DND-41 (cell line): ENCODE measurements at regions not wholly inside any gene's neighbourhood (a gene's known extent, or its start where the extent isn't known, plus 50 kb on each side); places are given as distances from the start of the nearest gene placed in this dataset.

Experiments used
- ATAC-seq: fragments of 200-7000 bp; cut with Tn5 transposase; 3 replicates; pipeline ENCODE4 v1.9.1; 2021; ENCODE audit warnings: low read depth; ENCODE audit not compliant: insufficient read depth
- DNase-seq: peaks from one replicate; pipeline ENCODE4 v3.0.0-alpha.2; 2020
- H2AFZ ChIP-seq: 2 replicates; pipeline ENCODE4 v1.6.0; 2012; ENCODE audit warnings: low read depth, low read length
- H3K27ac ChIP-seq: 2 replicates; pipeline ENCODE4 v1.5.1; 2012; ENCODE audit warnings: low read length, inconsistent platforms
- H3K27me3 ChIP-seq: fragments of 200-600 bp; sonication (generic); 2 replicates; pipeline ENCODE4 v1.6.0; 2012; ENCODE audit warnings: low read length, mild to moderate bottlenecking, inconsistent platforms; ENCODE audit not compliant: insufficient read depth, poor library complexity
- H3K36me3 ChIP-seq: 2 replicates; pipeline ENCODE4 v1.5.1; 2012; ENCODE audit warnings: low read length, inconsistent platforms; ENCODE audit not compliant: insufficient read depth
- H3K4me1 ChIP-seq: 2 replicates; pipeline ENCODE4 v1.5.1; 2012; ENCODE audit warnings: mild to moderate bottlenecking, low read length; ENCODE audit not compliant: insufficient read depth
- H3K4me2 ChIP-seq: 2 replicates; pipeline ENCODE4 v1.6.0; 2012; ENCODE audit warnings: mild to moderate bottlenecking, moderate library complexity, low read length, inconsistent platforms; ENCODE audit not compliant: insufficient read depth
- H3K4me3 ChIP-seq, 2 experiments: fragments of 200-600 bp in 1 of 2; shearing (Covaris generic) in 1 of 2; 2 replicates each; pipeline ENCODE4 v1.5.1; 2012 to 2016; ENCODE audit warnings: inconsistent platforms in 2 of 2, low read length in 2 of 2, mild to moderate bottlenecking in 2 of 2, low read depth in 1 of 2, moderate library complexity in 1 of 2
- H3K79me2 ChIP-seq: 2 replicates; pipeline ENCODE4 v1.6.0; 2012; ENCODE audit warnings: low read length, inconsistent platforms; ENCODE audit not compliant: insufficient read depth
- H3K9ac ChIP-seq: 2 replicates; pipeline ENCODE4 v1.6.0; 2012; ENCODE audit warnings: low read depth, mild to moderate bottlenecking, inconsistent platforms, low read length, moderate library complexity
- H3K9me3 ChIP-seq: 2 replicates; pipeline ENCODE4 v1.5.1; 2012; ENCODE audit warnings: low read length, moderate library complexity, mild to moderate bottlenecking, inconsistent platforms; ENCODE audit not compliant: insufficient read depth, severe bottlenecking
- H4K20me1 ChIP-seq: 2 replicates; pipeline ENCODE4 v1.6.0; 2012; ENCODE audit warnings: low read length; ENCODE audit not compliant: insufficient read depth
- CTCF ChIP-seq: IDR thresholded peaks from 2 replicates; pipeline ENCODE4 v1.5.1; 2012; ENCODE audit warnings: borderline replicate concordance, low read length, moderate library complexity, mild to moderate bottlenecking; ENCODE audit not compliant: poor library complexity, severe bottlenecking; ENCODE audit errors: extremely low read depth
- EZH2 ChIP-seq: IDR thresholded peaks from 3 replicates; pipeline ENCODE4 v1.6.1; 2012; ENCODE audit warnings: borderline replicate concordance, low read depth, mild to moderate bottlenecking, moderate library complexity, low read length, inconsistent platforms; ENCODE audit not compliant: severe bottlenecking

DNA sequence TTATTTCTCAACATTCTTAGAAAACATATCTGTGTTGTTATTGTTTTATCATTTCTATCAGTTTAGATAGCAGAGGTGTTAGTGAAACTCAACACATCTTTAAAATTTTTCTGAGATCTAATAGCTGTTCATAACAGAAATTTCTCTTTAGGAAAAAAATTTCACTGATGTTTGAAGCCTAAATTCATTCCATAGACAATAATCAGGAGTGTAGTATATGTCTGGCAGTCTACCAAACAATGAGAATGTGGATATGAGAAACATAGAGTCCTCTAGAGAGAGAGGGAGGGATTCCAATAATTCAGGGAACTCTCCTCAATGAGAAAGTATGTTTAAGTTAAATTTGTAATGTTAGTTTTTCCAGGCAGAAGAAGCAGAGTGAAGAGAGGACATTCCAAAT is 118.2 kb upstream of the EDNRB start:
- ATAC-seq (no peak), DNase-seq (no peak)
- no peaks in the 10 kb centered on the region for H4K20me1 ChIP-seq
- no peak overlapping the region for H3K27ac ChIP-seq
- H3K36me3 ChIP-seq: no peaks in the 10 kb centered on the region
- H3K4me3 ChIP-seq: no peak overlapping the region
- no peak overlapping the region for H2AFZ ChIP-seq
- H3K27me3 ChIP-seq: no peaks in the 10 kb centered on the region
- TF ChIP-seq CTCF: no peak
- TF ChIP-seq EZH2: no peak
- no peak overlapping the region for H3K4me2 ChIP-seq
- no peaks in the 10 kb centered on the region for H3K9me3 ChIP-seq
- no peaks in the 10 kb centered on the region for H3K4me1 ChIP-seq
- H3K79me2 ChIP-seq: no peaks in the 10 kb centered on the region
- no peak overlapping the region for H3K9ac ChIP-seq

DNA sequence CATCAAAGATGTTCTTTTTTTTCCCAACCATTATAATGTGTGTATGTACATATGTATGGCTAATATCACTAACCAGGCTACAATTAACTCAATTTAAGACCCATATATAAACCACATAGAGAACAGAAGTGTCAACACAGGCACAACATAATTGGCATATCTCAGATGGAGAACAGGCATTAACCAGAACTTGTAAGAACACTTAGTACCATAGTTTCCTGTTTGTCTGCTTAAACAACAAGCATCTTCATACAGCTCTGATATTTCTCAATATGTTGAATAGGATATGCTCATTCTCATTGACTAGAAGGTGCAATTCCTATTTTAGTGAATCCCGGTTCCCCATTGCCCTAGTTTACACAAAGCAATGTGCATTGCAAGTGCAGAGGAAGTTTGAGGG is 116.9 kb upstream of the EDNRB start:
- Histone ChIP-seq H3K36me3 (no peaks in the 10 kb centered on the region), H4K20me1 (no peaks in the 10 kb centered on the region), H3K9me3 (no peaks in the 10 kb centered on the region), H3K4me1 (no peaks in the 10 kb centered on the region), H3K79me2 (no peaks in the 10 kb centered on the region), H3K4me3 (no peak overlapping the region), H3K27ac (no peak overlapping the region), H3K9ac (no peak overlapping the region), H2AFZ (no peak overlapping the region), H3K4me2 (no peak overlapping the region), H3K27me3 (no peaks in the 10 kb centered on the region)
- no peak for TF ChIP-seq CTCF
- TF ChIP-seq EZH2: no peak
- no peak for DNase-seq
- ATAC-seq: no peak

- Histone ChIP-seq H2AFZ (no peak overlapping the region), H4K20me1 (no peaks in the 10 kb centered on the region), H3K9ac (no peak overlapping the region), H3K4me3 (no peak overlapping the region), H3K9me3 (no peaks in the 10 kb centered on the region), H3K36me3 (no peaks in the 10 kb centered on the region), H3K27ac (no peak overlapping the region), H3K4me2 (no peak overlapping the region), H3K4me1 (no peaks in the 10 kb centered on the region), H3K79me2 (no peaks in the 10 kb centered on the region), H3K27me3 (no peaks in the 10 kb centered on the region)
- DNase-seq (no peak), ATAC-seq (no peak)
- no peak for TF ChIP-seq CTCF
- no peak for TF ChIP-seq EZH2
Measured at GRCh38 chr13:78033509-78033908, 114.9 kb upstream of the EDNRB start.

DNA sequence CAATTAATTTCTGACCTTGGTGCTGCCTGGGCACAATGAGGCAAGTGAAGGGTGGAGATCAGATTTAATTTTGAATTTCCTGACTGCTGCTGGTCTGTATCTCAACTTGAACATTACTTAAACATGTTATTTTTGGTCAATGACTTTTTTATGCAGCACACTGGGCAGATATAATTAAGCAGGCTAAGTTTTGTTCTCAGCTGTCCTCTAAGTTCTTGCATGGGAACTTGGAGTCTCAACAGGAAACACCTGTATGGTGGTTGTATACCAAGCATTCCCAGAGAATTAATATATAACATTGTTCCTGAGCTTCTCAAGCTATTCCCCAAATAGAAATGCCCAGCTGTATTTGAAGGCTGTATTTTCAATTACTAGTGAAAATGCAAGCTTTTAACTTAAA is 113.5 kb upstream of the EDNRB start:
- no peak overlapping the region for H3K9ac ChIP-seq
- no peak overlapping the region for H3K4me3 ChIP-seq
- no peaks in the 10 kb centered on the region for H3K4me1 ChIP-seq
- H3K4me2 ChIP-seq: no peak overlapping the region
- no peaks in the 10 kb centered on the region for H3K79me2 ChIP-seq
- no peaks in the 10 kb centered on the region for H3K36me3 ChIP-seq
- H3K9me3 ChIP-seq: no peaks in the 10 kb centered on the region
- ATAC-seq (no peak), DNase-seq (no peak)
- TF ChIP-seq CTCF (no peak), EZH2 (no peak)
- no peak overlapping the region for H2AFZ ChIP-seq
- no peak overlapping the region for H3K27ac ChIP-seq
- no peaks in the 10 kb centered on the region for H3K27me3 ChIP-seq
- no peaks in the 10 kb centered on the region for H4K20me1 ChIP-seq
